ENCODE measurements at regions not wholly inside any gene's neighbourhood (a gene's known extent, or its start where the extent isn't known, plus 50 kb on each side); places are given as distances from the start of the nearest gene placed in this dataset.

GRCh38 chr1:58331156-58331555 lies 215.4 kb downstream of the OMA1 start:
- 17 to 41% methylated on average over 1 of the region's 1 CpG for WGBS, 2 experiments (ENCODE audit: low coverage in 1 of 2, low lambda C conversion rate in 2 of 2, missing lambda C conversion rate in 2 of 2)
- H3F3A ChIP-seq (ENCODE audit: insufficient read depth), result no peaks in the 10 kb centered on the region
- no peaks in the 10 kb centered on the region for H4K20me1 ChIP-seq (ENCODE audit: insufficient read depth)
- in situ Hi-C loops (cut with MboI), result no loop called here
- no peak overlapping the region for H3K27ac ChIP-seq
- no peaks in the 10 kb centered on the region for H3K9me3 ChIP-seq (ENCODE audit: low read depth)
- DNase-seq, result peak; percentile 53
- no peak overlapping the region for H3K4me2 ChIP-seq (ENCODE audit: unreplicated experiment)
- H3K27me3 ChIP-seq (replicated peaks; ENCODE audit: insufficient read depth), result no peaks in the 10 kb centered on the region
- H3K36me3 ChIP-seq (ENCODE audit: low read depth), result no peaks in the 10 kb centered on the region
- no peak overlapping the region for H3K4me3 ChIP-seq
- TF ChIP-seq EZH2 (IDR thresholded peaks at IDR 0.05; ENCODE audit: insufficient read depth, poor library complexity, severe bottlenecking) (no peak), EZH2phosphoT487 (IDR thresholded peaks at IDR 0.05; ENCODE audit: insufficient read depth, low read depth) (no peak)
- no peak overlapping the region for H2AFZ ChIP-seq
- H3K9ac ChIP-seq, result no peak overlapping the region
- H3K9me2 ChIP-seq (ENCODE audit: insufficient read depth), result no peaks in the 10 kb centered on the region
- H3K4me1 ChIP-seq (ENCODE audit: insufficient read depth), result no peaks in the 10 kb centered on the region
- H3K79me2 ChIP-seq (ENCODE audit: insufficient read depth), result no peaks in the 10 kb centered on the region

GRCh38 chr1:58325866-58326265 lies 220.7 kb downstream of the OMA1 start:
- Histone ChIP-seq H4K20me1 (ENCODE audit: insufficient read depth) (no peaks in the 10 kb centered on the region), H3K4me3 (no peak overlapping the region), H3K79me2 (ENCODE audit: insufficient read depth) (no peaks in the 10 kb centered on the region), H3K9ac (no peak overlapping the region), H3K4me1 (ENCODE audit: insufficient read depth) (no peaks in the 10 kb centered on the region), H3K9me2 (ENCODE audit: insufficient read depth) (no peaks in the 10 kb centered on the region), H3K27me3 (replicated peaks; ENCODE audit: insufficient read depth) (no peaks in the 10 kb centered on the region), H3K36me3 (ENCODE audit: low read depth) (no peaks in the 10 kb centered on the region), H3F3A (ENCODE audit: insufficient read depth) (no peaks in the 10 kb centered on the region), H3K4me2 (ENCODE audit: unreplicated experiment) (no peak overlapping the region), H3K27ac (no peak overlapping the region), H3K9me3 (ENCODE audit: low read depth) (no peaks in the 10 kb centered on the region), H2AFZ (no peak overlapping the region)
- WGBS, 2 experiments (ENCODE audit: low coverage in 1 of 2, low lambda C conversion rate in 2 of 2, missing lambda C conversion rate in 2 of 2), result 38 to 44% methylated on average over 6 of the region's 6 CpGs
- in situ Hi-C loops (cut with MboI), result no loop called here
- no peak for DNase-seq
- TF ChIP-seq EZH2 (IDR thresholded peaks at IDR 0.05; ENCODE audit: insufficient read depth, poor library complexity, severe bottlenecking) (no peak), EZH2phosphoT487 (IDR thresholded peaks at IDR 0.05; ENCODE audit: insufficient read depth, low read depth) (no peak)

DNA sequence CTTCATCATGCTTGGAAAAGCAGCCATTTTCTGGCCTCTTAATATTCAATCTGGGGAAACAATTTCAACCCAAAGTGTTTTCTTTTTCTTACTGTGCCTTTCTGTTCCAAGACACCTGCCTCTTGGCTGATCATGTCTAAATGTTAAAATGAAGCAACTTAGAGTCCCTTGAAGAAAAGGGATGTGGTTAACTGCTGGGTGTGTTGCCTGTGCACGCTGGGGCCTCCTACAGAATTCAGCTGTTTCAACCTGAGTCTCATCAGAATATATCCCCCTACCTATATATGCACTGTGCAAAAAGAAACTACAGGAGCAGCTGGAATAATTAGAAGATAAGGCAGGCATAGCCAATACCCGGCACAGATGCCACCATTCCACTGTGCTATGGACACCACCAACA lies 222.0 kb downstream of the OMA1 start:
- Histone ChIP-seq H3K27me3 (replicated peaks; ENCODE audit: insufficient read depth) (no peaks in the 10 kb centered on the region), H3F3A (ENCODE audit: insufficient read depth) (no peaks in the 10 kb centered on the region), H3K27ac (no peak overlapping the region), H3K9ac (no peak overlapping the region), H4K20me1 (ENCODE audit: insufficient read depth) (no peaks in the 10 kb centered on the region), H3K4me2 (ENCODE audit: unreplicated experiment) (no peak overlapping the region), H2AFZ (no peak overlapping the region), H3K9me3 (ENCODE audit: low read depth) (no peaks in the 10 kb centered on the region), H3K4me1 (ENCODE audit: insufficient read depth) (no peaks in the 10 kb centered on the region), H3K79me2 (ENCODE audit: insufficient read depth) (no peaks in the 10 kb centered on the region), H3K36me3 (ENCODE audit: low read depth) (no peaks in the 10 kb centered on the region), H3K9me2 (ENCODE audit: insufficient read depth) (no peaks in the 10 kb centered on the region), H3K4me3 (no peak overlapping the region)
- in situ Hi-C loops (cut with MboI), result no loop called here
- TF ChIP-seq EZH2 (IDR thresholded peaks at IDR 0.05; ENCODE audit: insufficient read depth, poor library complexity, severe bottlenecking) (no peak), EZH2phosphoT487 (IDR thresholded peaks at IDR 0.05; ENCODE audit: insufficient read depth, low read depth) (no peak)
- 32 to 41% methylated on average over 2 of the region's 2 CpGs for WGBS, 2 experiments (ENCODE audit: low coverage in 1 of 2, low lambda C conversion rate in 2 of 2, missing lambda C conversion rate in 2 of 2)
- DNase-seq, result no peak

DNA sequence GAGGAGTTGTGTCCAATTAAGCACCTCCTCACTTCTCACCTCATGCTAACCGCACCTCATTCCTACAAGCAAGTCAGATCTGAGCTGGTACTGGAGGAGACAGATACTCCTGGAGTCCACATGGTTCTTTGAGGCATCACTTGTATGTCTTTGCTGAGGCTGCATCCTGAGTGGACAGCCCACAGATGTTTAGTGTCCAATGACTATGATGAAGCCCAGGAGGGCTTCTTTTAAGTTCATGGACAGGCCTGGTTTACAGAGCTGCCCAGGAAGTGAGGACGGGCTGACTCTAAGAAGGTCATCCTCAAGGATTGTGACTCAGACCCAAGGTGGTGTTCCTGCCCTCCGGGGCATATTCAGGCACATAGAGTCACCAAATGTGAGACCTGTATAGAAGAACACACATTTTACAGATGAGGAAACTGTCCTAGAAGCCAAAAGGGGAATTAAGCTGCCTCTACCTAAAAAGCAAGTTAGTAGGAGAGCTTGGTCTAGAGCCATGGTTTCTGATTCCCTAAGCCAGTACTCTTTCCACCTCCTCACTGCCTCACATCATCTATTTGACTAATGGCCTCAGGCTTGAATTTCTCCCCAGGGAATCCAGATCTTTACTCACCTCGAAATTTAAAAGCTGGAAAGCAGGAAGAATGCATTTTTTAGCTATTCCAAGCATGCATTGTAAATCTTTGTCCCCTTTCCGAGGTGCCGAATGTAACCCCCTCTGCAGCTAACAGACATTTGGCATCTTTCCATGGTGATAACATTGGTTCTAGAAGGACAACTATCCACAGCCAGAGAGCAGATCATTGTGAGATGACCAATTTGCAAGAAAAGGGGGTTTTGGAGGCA lies 228.1 kb downstream of the OMA1 start:
- no peaks in the 10 kb centered on the region for H3K27me3 ChIP-seq (replicated peaks; ENCODE audit: insufficient read depth)
- no peak overlapping the region for H2AFZ ChIP-seq
- H3K4me1 ChIP-seq (ENCODE audit: insufficient read depth), result no peaks in the 10 kb centered on the region
- H4K20me1 ChIP-seq (ENCODE audit: insufficient read depth), result no peaks in the 10 kb centered on the region
- H3K27ac ChIP-seq, result no peak overlapping the region
- H3K4me3 ChIP-seq, result no peak overlapping the region
- no peaks in the 10 kb centered on the region for H3K36me3 ChIP-seq (ENCODE audit: low read depth)
- H3F3A ChIP-seq (ENCODE audit: insufficient read depth), result no peaks in the 10 kb centered on the region
- no peak overlapping the region for H3K4me2 ChIP-seq (ENCODE audit: unreplicated experiment)
- H3K9me3 ChIP-seq (ENCODE audit: low read depth), result no peaks in the 10 kb centered on the region
- no peaks in the 10 kb centered on the region for H3K9me2 ChIP-seq (ENCODE audit: insufficient read depth)
- no peak overlapping the region for H3K9ac ChIP-seq
- in situ Hi-C loops (cut with MboI), result no loop called here
- peak; percentile 14 for DNase-seq
- TF ChIP-seq EZH2phosphoT487 (IDR thresholded peaks at IDR 0.05; ENCODE audit: insufficient read depth, low read depth), result no peak
- TF ChIP-seq EZH2 (IDR thresholded peaks at IDR 0.05; ENCODE audit: insufficient read depth, poor library complexity, severe bottlenecking), result no peak
- 21 to 27% methylated on average over 6 of the region's 6 CpGs for WGBS, 2 experiments (ENCODE audit: low coverage in 1 of 2, low lambda C conversion rate in 2 of 2, missing lambda C conversion rate in 2 of 2)
- no peaks in the 10 kb centered on the region for H3K79me2 ChIP-seq (ENCODE audit: insufficient read depth)
